Activated T-helper 2 cell treated with anti-CD3 and anti-CD28 coated beads, Interferon-gamma antibody, Interleukin-2, Interleukin-4, amounts not matched to agents 10 μg/mL and 5 μg/mL and 100 μg/mL, durations not matched to agents 14 hours and 24 hours and 36 hours (primary cell): ENCODE measurements at regions not wholly inside any gene's neighbourhood (a gene's known extent, or its start where the extent isn't known, plus 50 kb on each side); places are given as distances from the start of the nearest gene placed in this dataset.

Experiments used
- DNase-seq: peaks from one replicate; pipeline ENCODE4 v3.0.0; 2021; ENCODE audit warnings: low spot score
- H3K27ac Mint-ChIP-seq: one replicate; pipeline ENCODE4 v1.8.0; 2021; ENCODE audit warnings: mixed read lengths
- H3K27me3 Mint-ChIP-seq: one replicate; pipeline ENCODE4 v1.8.0; 2021; ENCODE audit warnings: low read depth, mixed read lengths
- H3K36me3 Mint-ChIP-seq: one replicate; pipeline ENCODE4 v1.8.0; 2021; ENCODE audit warnings: low read depth, mixed read lengths
- H3K4me1 Mint-ChIP-seq: one replicate; pipeline ENCODE4 v1.8.0; 2021; ENCODE audit warnings: low read depth, mixed read lengths
- H3K4me3 Mint-ChIP-seq: one replicate; pipeline ENCODE4 v1.8.0; 2021; ENCODE audit warnings: low read depth, mild to moderate bottlenecking, moderate library complexity, mixed read lengths
- H3K9me3 Mint-ChIP-seq: one replicate; pipeline ENCODE4 v1.8.0; 2021; ENCODE audit warnings: mixed read lengths
- intact Hi-C: fragments of 100-400 bp; cut with micrococcal nuclease; formaldehyde crosslinking; loops from one replicate; pipeline ENCODE4 v1.15.1; 2023

DNA sequence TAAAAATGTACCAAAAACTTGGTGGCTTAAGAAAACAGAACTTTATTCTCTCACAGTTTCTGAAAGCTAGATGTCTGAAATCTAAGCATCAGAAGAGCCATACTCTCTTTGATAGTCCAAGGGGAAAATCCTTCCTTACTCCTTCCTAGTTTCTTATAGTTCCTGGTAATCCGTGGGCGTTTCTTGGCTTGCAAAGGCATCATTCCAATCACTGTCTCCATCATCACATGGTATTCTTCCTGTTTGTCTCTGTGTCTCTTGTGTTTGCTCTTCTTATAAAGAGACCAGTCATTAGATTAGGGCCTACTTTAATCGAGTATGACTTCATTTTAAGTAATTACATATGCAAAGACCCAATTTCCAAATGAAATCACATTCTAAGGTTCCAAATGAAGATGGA, 118.9 kb upstream of the FSTL5 start:
- no peak for DNase-seq
- Mint-ChIP-seq H3K9me3 (peaks cover 23% of the 10 kb centered on the region), H3K27me3 (no peaks in the 10 kb centered on the region), H3K27ac (no peak overlapping the region), H3K4me3 (no peak overlapping the region), H3K4me1 (no peaks in the 10 kb centered on the region), H3K36me3 (no peaks in the 10 kb centered on the region)
- intact Hi-C loops = no loop called here

DNA sequence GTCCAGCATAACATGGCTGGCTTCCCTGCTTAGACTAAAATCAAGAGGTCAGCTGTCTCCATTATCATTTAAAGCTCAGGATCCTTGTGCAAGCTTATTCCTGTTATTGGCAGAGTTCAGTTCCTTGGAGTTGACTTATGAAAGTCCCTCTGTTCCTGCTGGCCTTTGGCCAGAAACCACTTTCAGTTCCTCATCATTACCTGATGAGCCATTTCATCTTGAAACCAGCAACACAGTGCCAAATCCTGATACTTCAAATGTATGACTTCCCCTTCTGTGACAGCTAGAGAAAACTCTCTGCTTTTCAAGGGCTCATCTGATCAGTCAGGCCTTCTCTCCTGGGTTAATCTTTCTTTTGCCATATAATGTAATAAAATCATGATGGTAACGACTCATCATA, 110.6 kb upstream of the FSTL5 start:
- no peak overlapping the region for H3K27ac Mint-ChIP-seq
- DNase-seq = no peak
- H3K9me3 Mint-ChIP-seq = peaks cover 17% of the 10 kb centered on the region
- no peaks in the 10 kb centered on the region for H3K27me3 Mint-ChIP-seq
- H3K4me1 Mint-ChIP-seq = no peaks in the 10 kb centered on the region
- intact Hi-C loops = no loop called here
- no peak overlapping the region for H3K4me3 Mint-ChIP-seq
- H3K36me3 Mint-ChIP-seq = no peaks in the 10 kb centered on the region

DNA sequence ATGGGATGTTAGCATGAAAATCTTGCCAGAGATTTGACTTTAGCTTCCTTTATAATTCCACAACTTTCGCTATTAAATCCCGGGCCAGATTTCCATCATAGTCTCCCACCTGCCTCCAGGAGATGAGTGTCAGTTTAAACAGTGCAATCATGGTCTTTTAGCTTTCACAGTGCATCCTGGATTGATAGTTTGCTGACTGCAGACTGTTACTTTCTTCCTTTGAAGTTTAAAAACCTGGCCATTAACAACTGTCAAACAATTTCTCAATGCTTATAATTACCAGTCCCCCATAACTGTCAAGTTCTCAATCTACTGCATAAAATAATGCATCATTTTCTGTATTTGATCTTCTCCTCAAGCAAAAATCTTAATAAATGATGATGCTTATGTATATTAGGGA, 108.4 kb upstream of the FSTL5 start:
- intact Hi-C loops = no loop called here
- H3K36me3 Mint-ChIP-seq = no peaks in the 10 kb centered on the region
- H3K4me3 Mint-ChIP-seq = no peak overlapping the region
- DNase-seq = no peak
- H3K27ac Mint-ChIP-seq = no peak overlapping the region
- no peaks in the 10 kb centered on the region for H3K4me1 Mint-ChIP-seq
- peaks cover 21% of the 10 kb centered on the region for H3K9me3 Mint-ChIP-seq
- H3K27me3 Mint-ChIP-seq = no peaks in the 10 kb centered on the region

DNA sequence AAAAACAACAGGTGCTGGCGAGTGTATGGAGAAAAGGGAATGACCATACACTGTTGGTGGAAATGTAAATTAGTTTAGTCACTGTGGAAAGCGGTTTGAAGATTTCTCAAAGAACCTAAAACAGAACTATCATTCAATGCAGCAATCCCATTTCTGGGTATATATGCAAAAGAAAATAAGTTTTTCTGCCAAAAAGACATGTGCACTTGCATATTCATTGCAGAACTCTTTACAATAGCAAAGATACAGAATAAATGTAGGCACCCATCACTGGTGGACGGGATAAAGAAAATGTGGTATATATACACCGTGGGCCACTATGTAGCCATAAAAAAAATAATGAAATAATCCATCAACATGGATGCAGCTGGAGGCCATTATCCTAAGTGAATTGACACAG, 105.1 kb upstream of the FSTL5 start:
- H3K9me3 Mint-ChIP-seq = peaks cover 32% of the 10 kb centered on the region
- no peaks in the 10 kb centered on the region for H3K27me3 Mint-ChIP-seq
- H3K27ac Mint-ChIP-seq = no peak overlapping the region
- no peaks in the 10 kb centered on the region for H3K36me3 Mint-ChIP-seq
- no peak overlapping the region for H3K4me3 Mint-ChIP-seq
- DNase-seq = no peak
- intact Hi-C loops = no loop called here
- H3K4me1 Mint-ChIP-seq = no peaks in the 10 kb centered on the region

DNA sequence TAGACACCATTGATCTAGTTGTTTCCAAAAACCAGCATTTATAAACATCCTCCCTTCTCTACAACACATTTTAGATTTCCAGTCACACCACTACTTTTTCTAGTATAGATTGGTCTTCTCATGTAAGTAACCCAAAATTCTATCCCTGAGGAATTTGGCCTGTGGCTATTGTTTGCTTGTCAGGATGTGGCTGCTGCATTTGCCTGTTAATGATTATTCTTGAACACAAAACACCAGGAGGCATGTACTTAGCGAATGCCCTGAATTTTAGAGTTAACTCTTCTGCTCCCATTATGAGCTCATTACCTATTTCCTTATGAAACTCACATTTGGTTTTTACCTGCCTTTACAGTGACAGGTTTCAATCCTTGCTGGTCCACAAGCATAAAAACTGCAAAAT, 102.0 kb upstream of the FSTL5 start:
- Mint-ChIP-seq H3K9me3 (peaks cover 27% of the 10 kb centered on the region), H3K27me3 (no peaks in the 10 kb centered on the region), H3K27ac (no peak overlapping the region), H3K4me3 (no peak overlapping the region), H3K36me3 (no peaks in the 10 kb centered on the region), H3K4me1 (no peaks in the 10 kb centered on the region)
- intact Hi-C loops = no loop called here
- DNase-seq = no peak

DNA sequence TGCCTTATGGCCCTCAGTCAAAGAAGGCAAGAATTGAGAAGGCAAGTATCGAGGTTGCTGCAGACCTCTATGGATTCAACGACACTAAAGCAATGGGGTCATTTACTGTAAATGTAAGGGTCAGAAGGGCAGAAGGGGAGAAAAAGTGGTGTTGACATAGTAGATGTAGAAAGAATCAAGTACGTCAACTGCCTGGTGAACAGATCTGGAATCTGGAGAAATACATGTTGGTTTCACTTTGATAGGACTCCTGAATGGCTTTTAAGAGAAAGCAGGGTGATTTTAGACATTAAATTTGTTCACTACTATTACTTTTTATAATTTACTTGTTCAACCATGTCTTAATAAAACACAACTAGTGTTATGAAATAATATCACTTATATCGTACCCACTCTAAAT, 81.3 kb upstream of the FSTL5 start:
- no peaks in the 10 kb centered on the region for H3K36me3 Mint-ChIP-seq
- intact Hi-C loops = no loop called here

DNA sequence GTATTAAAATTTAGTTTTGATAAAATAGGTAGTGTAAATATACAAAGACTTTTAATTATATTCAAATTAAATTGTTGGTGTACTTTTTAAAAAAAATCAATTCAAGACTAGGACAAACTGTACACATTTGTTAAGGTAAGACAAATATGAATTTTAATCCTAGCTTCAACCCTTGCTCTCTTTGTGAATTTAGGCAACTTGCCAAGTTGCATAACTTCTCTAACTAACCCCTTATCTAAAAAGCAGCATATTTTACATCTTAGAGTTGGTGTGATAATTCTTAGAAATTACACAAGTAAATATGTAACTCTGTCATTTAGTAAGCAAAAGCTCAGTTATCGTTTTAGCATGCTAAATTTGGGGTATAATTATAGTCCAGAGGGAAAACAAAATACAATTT, 78.1 kb upstream of the FSTL5 start:
- Mint-ChIP-seq H3K27me3 (no peaks in the 10 kb centered on the region), H3K4me3 (no peak overlapping the region), H3K36me3 (no peaks in the 10 kb centered on the region), H3K9me3 (peaks cover 13% of the 10 kb centered on the region), H3K27ac (no peak overlapping the region), H3K4me1 (no peaks in the 10 kb centered on the region)
- intact Hi-C loops = no loop called here
- DNase-seq = no peak

More for the DNA sequence above, 81.3 kb upstream of the FSTL5 start:
- Mint-ChIP-seq H3K27ac (no peak overlapping the region), H3K4me3 (no peak overlapping the region), H3K4me1 (no peaks in the 10 kb centered on the region), H3K9me3 (peaks cover 13% of the 10 kb centered on the region), H3K27me3 (no peaks in the 10 kb centered on the region)
- DNase-seq = no peak

DNA sequence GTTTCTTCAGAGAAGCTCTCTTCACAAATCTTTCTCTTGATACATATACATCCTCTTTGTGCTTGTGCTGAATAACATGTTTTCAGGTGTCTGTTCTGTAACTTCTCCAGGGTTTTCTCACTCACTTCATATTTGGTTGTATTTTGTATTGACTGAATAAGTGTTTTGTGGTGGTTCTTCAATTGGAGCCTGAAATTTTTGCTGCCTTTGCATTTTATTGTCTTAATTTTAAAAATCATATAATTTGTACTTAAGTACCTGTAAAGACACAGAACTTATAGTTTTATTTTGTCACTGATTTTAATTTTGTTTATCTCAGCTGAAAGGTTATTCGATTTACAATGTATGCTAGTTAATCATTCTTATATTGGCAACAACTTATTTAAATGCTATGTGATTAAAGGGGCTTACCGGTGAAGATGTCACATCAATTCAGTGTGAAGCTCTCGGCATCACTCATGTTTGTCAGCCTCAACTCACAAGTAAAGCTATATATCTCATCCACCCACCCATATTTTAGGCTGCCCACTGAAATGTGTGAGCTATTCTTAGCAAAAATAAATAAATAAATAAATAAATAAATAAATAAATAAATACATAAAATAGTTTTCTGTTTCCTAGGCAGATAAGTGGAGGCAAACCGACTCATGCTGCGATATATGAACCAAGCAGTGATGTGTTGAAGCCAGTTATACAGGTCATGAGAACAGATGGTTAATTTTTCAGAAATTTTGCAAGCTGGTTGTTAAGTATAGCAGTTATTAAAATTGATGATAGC, 76.4 kb upstream of the FSTL5 start:
- intact Hi-C loops = no loop called here
- no peaks in the 10 kb centered on the region for H3K36me3 Mint-ChIP-seq
- H3K9me3 Mint-ChIP-seq = peaks cover 5% of the 10 kb centered on the region
- H3K27me3 Mint-ChIP-seq = no peaks in the 10 kb centered on the region
- H3K4me1 Mint-ChIP-seq = no peaks in the 10 kb centered on the region
- DNase-seq = no peak
- no peak overlapping the region for H3K4me3 Mint-ChIP-seq
- no peak overlapping the region for H3K27ac Mint-ChIP-seq

DNA sequence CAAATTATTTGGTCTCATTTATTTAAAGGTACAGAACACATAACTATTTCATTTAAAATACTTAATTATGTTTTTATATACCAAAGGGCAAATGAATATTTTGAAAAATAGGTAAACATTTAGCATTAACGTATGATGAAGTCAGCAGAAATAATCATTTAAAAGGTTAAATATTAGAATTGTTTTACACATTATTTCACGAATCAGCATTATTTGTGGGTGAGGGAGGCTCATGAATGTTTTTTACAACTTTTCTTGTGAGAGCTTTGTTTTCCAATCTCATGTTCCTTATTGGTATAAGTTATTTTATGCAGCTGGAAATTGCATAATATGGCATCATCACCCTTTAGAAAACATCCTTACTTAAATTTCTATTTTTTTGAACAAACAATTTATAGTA, 73.9 kb upstream of the FSTL5 start:
- H3K9me3 Mint-ChIP-seq = peaks cover 8% of the 10 kb centered on the region
- intact Hi-C loops = no loop called here
- no peak overlapping the region for H3K4me3 Mint-ChIP-seq
- no peaks in the 10 kb centered on the region for H3K27me3 Mint-ChIP-seq
- no peak overlapping the region for H3K27ac Mint-ChIP-seq
- no peaks in the 10 kb centered on the region for H3K36me3 Mint-ChIP-seq
- no peak for DNase-seq
- no peaks in the 10 kb centered on the region for H3K4me1 Mint-ChIP-seq

DNA sequence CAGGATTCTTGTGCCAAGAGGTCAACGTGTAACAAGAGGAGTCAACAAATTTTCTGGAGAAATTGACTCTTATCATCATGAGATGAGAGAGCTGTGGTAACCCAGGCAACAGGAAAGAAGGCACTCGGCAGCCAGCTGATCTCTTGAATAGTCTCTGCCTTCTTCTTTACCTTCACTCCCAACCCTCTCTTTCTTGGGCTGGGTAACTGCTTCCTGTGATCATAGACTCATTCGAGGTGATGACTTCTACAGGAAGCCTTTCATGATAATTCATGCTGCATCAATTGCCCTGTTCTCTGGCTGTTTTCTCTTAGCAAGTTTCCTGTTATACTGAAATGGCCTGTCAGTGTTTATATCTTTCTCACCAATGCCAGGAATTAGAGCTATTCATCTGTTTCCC, 70.8 kb upstream of the FSTL5 start:
- no peak for DNase-seq
- H3K27ac Mint-ChIP-seq = no peak overlapping the region
- H3K4me3 Mint-ChIP-seq = no peak overlapping the region
- H3K4me1 Mint-ChIP-seq = no peaks in the 10 kb centered on the region
- H3K27me3 Mint-ChIP-seq = no peaks in the 10 kb centered on the region
- no peaks in the 10 kb centered on the region for H3K36me3 Mint-ChIP-seq
- intact Hi-C loops = no loop called here
- peaks cover 9% of the 10 kb centered on the region for H3K9me3 Mint-ChIP-seq

DNA sequence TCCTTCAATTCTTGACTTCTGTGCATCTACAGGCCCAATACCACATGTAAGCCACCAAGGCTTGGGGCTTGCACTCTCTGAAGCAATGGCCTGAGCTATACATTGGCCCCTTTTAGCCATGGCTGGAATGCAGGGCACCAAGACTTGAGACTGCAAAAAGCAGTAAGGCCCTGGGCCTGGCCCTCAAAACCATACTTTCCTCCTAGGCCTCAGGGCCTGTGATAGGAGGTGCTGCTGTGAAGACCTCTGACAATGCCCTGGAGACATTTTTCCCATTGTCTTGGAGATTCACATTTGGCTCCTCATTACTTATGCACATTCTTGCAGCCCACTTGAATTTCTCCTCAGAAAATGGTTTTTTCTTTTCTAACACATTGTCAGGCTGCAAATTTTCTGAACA, 68.5 kb upstream of the FSTL5 start:
- no peak for DNase-seq
- Mint-ChIP-seq H3K27ac (no peak overlapping the region), H3K27me3 (no peaks in the 10 kb centered on the region), H3K4me1 (no peaks in the 10 kb centered on the region), H3K36me3 (no peaks in the 10 kb centered on the region), H3K4me3 (no peak overlapping the region), H3K9me3 (peaks cover 9% of the 10 kb centered on the region)
- intact Hi-C loops = no loop called here

DNA sequence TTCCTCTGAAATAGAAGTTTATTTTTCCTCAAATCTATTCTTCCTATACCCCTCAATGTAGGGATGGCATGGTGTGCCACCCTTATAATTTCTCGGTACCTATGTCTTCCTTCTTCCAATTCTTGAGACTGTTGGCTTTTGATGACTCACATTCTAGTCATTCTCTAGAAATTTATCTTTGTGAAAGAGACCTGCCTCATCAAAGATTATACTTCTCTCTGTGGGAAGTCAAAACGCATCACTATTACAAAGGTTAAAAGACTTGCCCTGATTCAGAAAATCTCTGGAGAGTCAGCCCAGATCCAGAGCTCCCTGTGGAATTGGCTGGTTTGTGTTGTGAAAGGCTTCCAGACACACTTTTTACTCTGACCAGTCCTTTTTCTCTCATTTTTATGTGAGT, 65.9 kb upstream of the FSTL5 start:
- Mint-ChIP-seq H3K4me3 (no peak overlapping the region), H3K27ac (no peak overlapping the region), H3K36me3 (no peaks in the 10 kb centered on the region), H3K9me3 (peaks cover 9% of the 10 kb centered on the region), H3K4me1 (no peaks in the 10 kb centered on the region), H3K27me3 (no peaks in the 10 kb centered on the region)
- no peak for DNase-seq
- intact Hi-C loops = no loop called here

DNA sequence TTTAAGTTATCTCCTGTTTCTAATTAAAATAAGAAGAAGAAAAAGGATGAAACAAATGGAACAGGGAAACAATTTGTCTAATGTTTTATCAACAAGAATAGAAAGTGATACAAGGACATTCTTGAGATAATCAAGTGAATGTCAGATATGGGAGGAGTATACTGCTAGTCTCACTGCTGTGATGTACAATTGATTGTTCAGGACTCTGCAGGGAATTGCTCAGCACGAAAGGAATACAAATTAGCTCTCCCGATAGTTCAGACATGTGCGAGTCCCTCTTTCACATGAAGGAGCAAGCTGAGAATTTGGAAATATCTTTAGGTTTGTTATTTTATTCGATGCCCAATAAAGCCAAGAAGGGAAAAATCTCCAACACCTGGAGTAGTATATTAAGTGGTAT, 57.3 kb upstream of the FSTL5 start:
- no peaks in the 10 kb centered on the region for H3K36me3 Mint-ChIP-seq
- intact Hi-C loops = no loop called here
- H3K27me3 Mint-ChIP-seq = no peaks in the 10 kb centered on the region
- peaks cover 3% of the 10 kb centered on the region for H3K9me3 Mint-ChIP-seq
- no peaks in the 10 kb centered on the region for H3K4me1 Mint-ChIP-seq
- no peak for DNase-seq
- no peak overlapping the region for H3K4me3 Mint-ChIP-seq
- H3K27ac Mint-ChIP-seq = no peak overlapping the region
